Stimulated activated CD8-positive, alpha-beta memory T cell treated with anti-CD3 and anti-CD28 coated beads, Interleukin-2, amount 100 ng/mL, for 1 hour (primary cell): ENCODE measurements at regions not wholly inside any gene's neighbourhood (a gene's known extent, or its start where the extent isn't known, plus 50 kb on each side); places are given as distances from the start of the nearest gene placed in this dataset.

Experiments
- DNase-seq, 2 donors: peaks; one replicate each; pipeline ENCODE4 v3.0.0-alpha.2; 2020; ENCODE audit warnings: low read depth in 2 of 2

DNA sequence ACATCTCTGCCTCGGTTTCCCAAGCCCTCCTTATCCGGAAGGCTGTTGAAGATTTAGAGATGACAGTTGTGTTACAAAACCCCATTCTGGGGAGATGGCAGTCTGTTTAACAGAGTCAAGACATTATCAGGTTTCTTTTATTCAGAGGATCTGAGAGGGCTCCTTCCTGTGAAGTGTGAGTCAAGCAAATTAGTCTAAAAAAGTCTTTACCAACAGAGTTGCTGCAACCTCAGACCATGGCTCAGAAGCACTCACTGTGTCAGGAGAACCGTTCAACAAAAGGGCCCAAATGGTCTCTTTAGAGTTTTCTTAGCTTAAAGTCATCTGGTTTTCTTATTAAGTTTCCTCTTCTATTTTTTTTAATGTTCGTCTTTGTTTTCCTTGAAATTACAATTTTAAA, 717.8 kb downstream of the EPM2A start:
- no peak for DNase-seq

DNA sequence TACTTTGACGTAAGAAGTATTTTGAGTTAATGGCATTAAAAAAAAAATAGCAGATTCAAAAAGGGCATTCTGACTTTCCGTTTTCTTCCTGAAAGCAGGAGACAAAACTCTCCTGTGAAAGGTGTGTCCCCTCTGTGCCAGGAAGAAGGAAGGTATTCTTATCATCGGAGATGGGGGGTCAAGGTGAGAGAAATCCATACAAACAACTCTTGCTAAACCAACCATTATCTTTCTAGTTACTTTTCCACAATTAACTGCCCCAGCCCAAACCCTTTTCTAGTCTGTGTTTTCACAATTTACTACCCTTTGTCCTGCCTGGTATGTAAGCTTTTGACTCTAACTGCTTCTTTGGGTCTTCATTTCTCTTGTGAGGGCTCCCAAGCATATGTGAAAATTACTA, 717.3 kb downstream of the EPM2A start:
- no peak for DNase-seq

DNA sequence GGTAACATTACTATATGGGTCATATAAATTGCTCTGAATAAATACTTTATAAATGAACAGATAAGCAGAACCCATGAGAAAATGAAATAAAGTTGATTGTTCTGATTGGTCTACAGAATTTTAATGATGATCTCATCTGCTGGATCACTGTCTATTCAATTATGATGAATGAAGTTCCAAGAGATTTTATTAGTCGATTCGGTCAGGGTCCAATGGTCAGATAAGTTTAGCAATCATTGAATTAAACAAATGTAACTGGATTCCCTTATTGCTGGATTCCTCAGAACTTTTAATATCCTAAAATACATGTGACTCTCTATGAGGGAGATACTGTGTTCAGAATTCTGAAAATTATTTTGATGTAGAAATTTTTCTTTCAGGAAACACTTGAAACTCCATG, 715.2 kb downstream of the EPM2A start:
- DNase-seq = no peak

DNA sequence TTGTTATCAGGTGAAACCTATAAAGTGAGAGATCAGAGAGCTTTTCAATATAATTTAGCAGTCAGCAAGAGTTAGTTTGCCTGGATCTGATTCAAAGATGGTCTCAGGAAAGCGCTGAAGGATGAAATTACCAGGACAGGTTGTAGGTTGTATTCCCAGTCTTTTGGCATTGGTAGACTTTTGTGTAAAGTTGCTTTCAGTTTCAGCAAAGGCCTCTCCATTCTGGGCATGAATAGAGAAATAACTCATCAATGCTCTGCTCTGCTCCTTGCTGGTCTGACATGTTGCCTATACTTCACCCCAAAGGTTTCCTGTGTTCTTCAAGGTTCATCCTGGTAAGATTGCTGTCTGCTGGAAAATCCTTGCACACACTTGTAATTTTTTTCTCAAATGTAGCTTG, 714.8 kb downstream of the EPM2A start:
- no peak for DNase-seq

DNA sequence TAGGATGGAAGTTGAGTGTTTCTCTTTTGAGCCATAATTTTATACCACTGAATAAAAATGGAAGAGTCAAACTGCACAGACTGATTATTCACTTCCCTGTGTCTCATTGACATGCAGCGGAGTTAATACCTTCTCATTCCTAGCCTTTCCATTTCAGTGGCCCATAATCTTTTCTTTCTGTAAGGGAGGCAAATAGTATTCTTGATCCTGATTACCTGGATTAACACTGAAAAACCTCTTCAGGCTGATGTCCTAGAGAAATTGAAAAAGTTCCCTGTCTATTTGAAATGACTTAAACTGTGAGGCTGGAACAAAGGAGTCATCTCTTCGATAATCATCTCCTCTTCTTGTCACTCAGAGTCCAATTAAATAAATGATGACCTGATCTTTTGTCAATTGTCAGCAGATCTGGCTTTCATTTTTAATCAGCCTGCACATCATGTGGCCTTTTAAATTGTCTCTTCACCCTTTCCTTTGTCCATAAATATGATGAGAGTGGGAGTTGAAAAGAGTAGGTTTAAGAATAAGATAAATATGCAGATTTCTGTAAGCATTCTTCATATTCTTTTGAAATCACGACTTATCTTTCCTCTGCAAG, 713.0 kb downstream of the EPM2A start:
- no peak for DNase-seq

DNA sequence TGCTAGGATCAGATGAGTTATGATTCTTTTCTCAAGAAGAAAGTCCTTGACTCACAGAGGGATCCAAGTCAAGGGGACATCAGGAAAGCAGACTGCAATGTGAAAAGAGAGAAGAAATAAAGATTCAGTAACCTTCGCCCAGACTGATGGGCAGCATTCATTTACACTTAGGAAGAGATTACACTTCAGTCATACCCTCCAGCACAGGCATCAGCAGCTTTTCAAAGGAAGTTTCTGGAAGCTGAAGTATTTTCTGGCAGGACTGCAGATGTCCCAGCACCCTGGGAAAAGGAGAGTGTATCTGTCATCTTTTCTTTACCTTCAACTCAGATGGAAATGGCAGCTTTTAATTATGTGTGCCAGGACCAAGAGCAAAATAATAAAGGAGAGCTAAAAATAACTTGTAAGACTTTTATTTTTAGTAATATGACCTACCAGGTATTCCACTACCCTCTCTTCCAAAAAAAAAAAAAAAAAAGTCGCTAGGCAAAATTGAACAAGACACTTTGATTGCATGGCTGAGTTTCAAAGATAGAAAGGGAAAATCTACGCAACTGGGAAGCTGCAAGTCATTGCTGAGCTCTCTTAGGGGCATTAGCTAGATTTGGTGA, 712.1 kb downstream of the EPM2A start:
- no peak for DNase-seq

DNA sequence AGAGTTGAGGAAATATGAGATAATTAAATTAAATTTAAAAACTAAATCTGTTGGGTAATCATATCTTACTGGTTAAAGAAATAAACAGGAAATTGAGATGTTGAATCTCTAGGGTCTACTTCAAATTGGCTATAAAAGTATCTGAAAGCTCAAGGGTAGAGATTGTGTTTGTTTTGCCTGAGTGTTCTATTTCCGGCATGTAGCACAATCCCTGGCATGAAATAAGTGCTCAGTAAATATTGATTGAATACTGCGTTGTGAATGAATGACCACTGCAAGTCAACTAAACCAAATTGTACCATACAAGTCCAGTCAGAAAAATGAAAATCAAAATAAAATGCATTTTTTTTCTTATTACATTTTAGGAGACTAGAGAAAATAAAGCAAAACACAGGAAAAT, 709.8 kb downstream of the EPM2A start:
- DNase-seq = no peak

DNA sequence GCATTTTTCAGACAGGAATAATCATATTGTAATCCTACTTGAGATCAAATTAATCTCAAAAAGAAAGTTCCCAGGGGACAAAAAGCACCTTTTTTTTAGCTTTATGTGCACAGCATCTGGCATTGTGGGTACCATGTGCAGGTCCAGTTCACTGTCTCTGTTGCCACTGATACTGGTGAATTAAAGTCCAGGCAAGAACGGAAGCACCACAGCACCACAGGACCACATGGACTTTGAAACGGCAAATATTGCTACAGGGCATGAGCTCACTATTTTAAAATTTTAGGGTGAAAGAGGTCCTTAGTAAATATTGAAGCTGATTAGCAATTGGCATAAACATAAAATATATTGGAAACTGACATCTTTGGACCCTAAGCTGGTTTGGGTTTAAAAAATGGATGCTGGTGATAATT, 709.0 kb downstream of the EPM2A start:
- no peak for DNase-seq

DNA sequence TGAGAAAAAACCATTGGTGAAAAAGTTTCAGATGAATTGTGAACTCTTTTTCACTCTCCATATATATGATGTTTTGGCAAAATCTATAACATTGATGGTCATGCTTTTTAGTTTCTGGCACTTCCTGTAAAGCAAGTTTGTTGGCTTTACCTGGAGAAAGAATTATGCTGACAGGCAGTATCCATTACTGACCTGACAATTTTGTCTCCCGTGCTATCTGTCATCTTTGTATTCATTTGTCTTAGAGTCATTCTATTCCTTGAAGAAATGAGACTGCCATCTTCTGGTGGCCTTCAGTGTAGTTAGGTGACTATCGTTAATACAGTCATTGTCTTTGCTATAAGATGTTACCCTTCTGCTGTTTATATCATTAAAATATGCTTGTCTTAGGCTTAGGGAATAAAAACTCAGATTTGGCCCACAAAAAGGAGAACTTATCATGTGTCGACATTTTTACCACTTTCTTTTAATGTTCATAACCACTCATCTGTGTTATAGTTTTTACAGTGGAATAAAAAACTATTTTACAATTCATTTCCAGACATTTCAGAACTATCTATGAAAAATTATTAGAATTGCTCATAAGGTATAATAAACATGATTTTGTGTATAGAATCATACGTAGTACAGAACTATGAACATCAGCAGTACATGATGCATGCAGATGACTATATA, 707.0 kb downstream of the EPM2A start:
- no peak for DNase-seq

DNA sequence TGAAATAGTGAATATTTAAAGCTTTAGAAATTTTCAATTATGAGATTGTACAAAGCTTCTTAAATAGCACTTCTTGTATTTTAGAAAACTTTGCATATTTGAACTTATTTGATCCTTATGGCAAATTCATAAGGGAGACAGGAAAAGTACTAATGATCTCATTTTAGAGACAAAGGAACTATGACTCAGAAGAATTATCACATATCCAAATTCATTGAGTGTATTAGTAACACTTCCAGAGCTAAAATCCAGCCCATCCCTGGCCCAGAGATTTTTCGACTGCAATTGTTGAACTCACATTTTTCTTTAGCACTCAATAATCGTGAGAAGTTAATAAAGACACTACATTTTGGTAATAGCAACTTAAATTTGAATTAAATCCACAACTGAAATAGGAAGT, 704.3 kb downstream of the EPM2A start:
- no peak for DNase-seq

DNA sequence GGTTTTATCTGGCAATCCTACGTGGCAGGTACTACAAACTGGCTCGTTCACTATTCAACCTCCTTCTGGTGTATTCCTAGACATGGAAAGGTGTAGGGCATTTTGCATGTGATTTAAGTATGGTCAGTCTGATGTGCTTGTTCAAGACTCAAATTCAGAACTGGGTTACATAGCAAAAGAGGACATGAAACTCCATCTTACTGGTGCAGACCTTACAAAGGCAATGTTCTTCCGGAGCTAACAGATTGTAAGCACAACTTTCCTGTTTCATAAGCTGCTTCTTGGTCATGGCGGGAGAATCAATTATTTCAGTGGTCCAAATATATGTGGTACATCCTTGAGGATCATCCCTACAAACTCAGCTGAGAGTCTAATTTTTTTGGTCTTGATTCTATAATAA, 703.4 kb downstream of the EPM2A start:
- DNase-seq = no peak

DNA sequence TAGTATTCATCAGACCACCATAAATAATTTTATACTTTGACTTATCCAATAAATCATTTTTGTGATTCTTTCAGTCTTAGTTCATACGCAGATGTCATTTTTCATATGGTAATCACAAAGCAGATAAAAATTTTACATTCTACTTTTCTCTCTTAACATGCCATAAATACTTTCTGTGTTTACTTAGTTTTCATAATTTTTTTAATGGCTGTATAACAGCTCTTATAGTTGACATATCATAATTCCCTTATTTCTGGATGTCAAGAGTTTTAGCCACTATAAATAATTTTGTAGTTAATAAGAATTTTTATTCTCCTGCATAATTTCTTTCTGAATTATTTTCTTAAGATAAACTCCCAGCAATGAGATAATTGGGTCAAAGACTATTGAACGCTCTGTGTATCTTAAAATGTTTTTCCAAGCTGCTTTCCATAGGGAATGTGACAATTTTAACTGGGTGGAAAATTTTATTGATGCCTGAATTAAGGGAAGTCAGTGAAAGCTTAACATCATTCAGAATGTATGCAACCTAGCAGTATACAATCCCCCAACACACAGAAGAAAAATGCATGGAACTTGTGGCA, 702.7 kb downstream of the EPM2A start:
- no peak for DNase-seq

DNA sequence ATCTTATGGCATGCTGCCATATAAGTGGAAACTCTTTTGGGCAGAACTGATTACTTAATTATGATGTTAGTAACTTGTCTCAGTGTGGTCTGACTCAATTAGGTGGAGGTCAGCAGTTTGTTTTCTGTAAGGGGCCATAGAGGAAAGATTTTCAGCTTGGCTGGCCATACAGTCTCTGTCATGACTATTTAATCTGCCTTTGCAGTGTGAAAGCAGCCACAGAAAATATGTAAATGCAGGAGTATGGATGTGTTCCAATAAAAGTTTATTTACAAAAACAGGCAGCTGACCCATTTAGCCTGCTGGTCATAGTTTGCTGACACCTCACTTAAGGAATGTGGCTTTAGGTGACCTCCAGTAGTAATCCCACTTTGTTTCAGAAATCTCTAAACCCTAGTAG, 700.7 kb downstream of the EPM2A start:
- no peak for DNase-seq

DNA sequence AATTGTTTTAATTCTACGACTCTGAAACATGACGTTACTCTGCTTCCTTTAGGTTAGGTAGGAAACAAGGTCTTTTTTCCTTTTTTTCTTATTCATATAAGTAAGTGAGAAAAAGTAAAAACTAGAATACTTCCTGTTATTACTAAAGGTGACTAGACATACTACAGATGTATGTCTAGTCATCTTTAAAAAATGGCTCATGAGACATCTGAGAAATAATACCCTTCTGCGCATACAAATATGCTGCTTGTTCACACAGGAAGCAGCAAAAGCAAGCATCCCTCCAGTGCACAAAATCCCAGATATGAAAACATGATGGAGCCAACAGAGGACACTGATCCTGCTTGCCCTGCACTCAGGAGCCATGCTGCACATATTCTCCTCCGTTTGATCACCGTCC, 699.1 kb downstream of the EPM2A start:
- DNase-seq = no peak

DNA sequence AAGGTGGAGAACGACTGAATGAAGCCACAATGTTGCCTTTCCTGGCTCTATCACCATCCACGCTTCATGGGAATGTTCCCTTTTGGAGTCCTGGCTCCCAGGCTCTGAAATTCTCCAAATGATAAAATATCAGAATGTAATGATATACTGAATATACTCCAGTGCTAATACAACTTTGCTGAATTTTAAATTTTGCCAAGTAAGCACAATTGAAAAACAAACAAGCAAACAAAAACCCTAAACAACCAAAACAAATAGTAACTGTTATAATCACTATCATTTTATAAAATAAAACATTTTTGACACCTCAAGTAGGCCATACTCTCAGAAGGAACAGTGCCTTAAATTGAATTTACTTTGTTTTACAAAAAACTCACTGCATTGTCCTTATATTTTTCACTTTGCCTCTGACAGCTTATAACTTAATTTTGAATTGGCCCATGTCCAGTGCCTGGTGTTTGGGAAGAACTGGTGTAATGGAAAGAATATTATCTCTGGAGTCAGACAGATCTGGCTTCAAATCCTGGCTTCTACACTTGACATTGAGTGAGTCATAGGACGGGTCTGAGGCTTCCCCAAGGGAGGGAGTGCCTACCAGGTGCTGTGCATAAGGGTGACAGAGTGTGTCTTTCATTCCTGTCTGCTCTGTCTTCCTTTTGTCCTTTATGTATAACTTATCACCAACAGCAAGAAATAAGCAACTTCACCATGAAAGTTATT, 698.3 kb downstream of the EPM2A start:
- no peak for DNase-seq

DNA sequence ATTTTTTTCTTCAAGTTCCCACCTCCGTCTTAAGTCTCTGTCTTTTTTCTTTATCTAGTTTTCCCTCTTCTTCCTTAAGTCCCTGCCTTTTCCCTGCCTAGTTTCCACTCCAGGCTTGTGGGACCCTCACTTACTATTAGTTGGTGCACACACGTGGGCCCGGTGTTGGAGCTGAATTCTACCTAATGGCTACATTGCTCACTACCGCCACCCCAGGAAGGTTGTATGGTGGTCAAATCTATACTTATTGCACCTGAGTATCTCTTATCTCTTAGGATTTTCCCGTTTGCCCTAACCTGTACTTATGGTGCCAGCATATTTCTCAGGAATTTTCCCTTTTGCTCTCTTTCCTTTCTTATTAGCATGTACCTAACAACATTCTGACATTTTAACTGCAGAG, 692.8 kb downstream of the EPM2A start:
- DNase-seq = no peak

DNA sequence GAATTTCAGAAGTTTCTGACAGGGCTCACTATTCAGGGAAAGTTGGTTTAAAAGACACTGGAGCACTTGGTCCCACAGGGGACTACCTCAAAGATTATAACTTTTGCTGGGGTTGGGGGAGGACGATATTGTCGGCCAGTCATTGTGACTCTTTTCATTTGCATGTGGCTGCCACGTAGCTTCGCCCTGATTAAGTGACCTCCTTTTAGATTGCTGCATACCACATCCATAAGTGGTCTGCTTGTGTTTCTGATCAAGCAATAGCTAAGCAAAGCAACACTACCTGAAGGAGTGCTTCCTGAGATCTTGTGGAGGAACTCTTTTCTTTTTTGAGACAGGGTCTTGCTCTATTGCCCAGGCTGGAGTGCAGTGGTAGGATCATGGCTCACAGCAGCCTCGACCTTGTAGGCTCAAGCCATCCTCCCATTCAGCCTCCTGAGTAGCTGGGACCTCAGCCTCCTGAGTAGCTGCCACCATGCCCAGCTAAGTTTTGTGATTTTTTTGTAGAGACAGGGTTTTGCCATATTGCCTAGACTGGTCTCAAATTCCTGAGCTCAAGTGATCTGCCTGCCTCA, 691.3 kb downstream of the EPM2A start:
- no peak for DNase-seq

DNA sequence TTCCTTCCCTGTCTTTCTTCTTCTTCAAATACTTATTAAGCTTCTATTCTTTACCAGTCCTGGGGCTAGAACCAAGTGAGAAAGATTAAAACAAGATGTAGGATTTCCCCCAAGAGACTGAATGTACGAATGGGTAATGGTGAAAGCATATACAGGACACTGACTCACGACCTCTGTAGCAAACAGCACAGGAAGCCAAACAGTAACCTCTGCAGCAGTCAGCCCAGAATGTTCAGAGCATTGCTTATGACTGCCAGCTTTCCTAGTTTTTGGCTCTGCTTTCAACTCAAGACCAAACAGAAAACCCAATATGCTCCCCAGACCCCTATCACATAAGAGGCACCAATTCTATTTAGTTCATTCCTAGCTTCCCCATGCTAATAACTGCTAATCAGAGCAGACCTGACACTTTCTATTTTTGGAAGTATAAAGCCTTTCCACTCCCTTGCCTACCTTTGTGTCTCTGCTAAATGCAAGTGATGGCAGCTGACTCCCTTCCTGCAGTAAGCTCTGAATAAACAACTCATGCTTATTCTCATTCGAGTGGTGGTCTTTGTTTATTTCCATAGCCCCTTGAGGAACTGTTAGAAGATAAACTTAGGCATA, 690.6 kb downstream of the EPM2A start:
- DNase-seq = no peak

DNA sequence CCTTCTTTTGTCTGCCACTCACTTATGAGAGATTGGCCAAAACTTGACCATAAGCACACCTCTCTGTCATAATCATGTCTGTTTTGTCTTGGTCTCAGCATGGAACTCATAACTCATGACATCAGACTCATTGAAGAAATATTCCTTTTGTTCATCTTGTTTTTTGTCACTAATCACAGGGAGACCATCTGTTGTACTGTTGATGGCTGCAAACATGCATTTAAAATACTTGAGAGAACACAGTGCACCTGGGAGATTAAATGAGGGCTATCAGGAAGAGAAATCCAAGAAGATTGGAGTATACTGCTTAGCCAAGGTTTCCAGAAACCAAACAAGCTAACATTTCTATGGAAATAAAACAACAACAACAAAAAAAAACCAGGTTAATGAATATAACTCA, 689.7 kb downstream of the EPM2A start:
- no peak for DNase-seq

DNA sequence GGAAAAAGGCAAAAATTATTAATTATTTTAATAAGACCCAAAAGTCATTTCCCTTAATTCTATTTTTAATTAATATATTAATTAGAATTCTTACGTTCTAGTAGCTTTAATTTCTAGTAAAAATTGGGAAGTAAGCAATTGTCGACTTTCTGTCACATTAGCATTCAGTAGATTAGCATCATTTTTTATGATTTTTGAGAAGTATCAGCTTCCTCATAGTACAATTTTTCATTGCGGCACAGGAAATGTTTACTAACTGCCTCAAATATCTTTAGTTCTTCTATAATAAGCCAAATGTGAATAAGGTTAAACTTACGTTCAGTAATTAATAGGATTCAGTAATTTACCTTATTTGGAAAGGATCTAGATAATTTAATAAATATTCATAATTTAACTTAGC, 687.4 kb downstream of the EPM2A start:
- DNase-seq = no peak

DNA sequence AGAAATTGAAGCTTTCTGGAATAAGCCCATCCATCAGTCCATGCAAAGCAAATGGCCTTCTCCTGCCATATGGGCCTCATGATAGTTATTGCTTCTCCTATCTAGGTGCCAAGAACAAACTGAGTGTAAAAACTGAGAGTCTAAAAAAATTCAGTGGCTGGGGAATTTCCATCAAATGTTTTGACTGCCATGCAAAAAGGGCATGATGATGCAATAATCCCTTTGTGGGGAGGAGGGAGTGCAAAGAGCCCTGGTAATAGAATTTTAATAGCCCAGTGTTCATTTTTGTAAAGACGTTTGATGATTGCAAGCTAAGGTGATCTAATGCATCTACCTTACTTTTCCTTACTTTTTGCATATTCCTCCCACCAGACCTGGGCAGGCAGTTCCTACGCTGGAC, 683.7 kb downstream of the EPM2A start:
- no peak for DNase-seq

DNA sequence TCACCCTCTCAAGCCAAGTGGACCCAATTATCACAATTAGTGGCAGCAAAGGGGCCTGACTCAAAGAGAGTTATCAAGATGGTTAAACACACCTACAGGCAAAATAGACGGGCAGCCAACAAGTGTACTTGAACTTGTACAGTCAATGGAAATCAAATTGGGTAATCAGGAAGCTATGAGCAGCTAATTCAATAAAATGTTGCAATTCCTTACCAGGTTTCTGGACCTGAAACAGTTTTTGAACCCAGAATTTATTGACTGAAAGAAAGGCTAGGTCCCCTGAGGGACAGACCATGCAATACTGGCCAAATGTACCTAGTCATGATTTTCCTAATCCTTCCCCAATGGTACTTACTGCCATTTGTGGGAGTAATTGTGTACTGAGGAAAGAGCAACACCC, 679.8 kb downstream of the EPM2A start:
- DNase-seq = no peak
